Cardiac septum (tissue), 1 donor: ENCODE measurements at regions not wholly inside any gene's neighbourhood (a gene's known extent, or its start where the extent isn't known, plus 50 kb on each side); places are given as distances from the start of the nearest gene placed in this dataset.

Source experiments
- DNase-seq: peaks from one replicate; pipeline ENCODE4 v3.0.0-alpha.2; 2020; ENCODE audit warnings: low spot score
- intact Hi-C: fragments of 100-400 bp; cut with DNase I; formaldehyde crosslinking; loops from one replicate; pipeline ENCODE4 v1.14.0; 2022
- donor health status: DM: no; HTN: no; CAD: no.

DNA sequence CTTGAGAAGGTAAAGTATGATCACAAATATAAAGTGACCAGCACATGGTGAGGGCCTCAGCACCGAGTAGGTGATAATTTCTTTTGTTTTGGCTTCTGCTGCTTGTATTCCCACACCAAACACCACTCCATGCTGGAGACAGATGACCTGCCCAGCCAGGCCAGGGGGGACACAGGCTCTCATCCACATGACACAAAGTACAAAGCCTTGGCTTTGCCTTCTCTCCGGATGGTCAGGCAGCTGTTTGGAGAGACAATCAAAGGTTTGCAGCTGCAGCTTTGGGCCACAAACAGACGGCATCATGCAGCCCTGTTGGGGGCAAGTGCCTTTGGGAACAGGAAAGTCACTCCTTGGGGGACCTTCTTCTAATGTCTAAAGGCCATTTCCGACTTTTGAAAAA, 226.2 kb upstream of the KLF4 start:
- DNase-seq = no peak
- intact Hi-C loops = no loop called here

DNA sequence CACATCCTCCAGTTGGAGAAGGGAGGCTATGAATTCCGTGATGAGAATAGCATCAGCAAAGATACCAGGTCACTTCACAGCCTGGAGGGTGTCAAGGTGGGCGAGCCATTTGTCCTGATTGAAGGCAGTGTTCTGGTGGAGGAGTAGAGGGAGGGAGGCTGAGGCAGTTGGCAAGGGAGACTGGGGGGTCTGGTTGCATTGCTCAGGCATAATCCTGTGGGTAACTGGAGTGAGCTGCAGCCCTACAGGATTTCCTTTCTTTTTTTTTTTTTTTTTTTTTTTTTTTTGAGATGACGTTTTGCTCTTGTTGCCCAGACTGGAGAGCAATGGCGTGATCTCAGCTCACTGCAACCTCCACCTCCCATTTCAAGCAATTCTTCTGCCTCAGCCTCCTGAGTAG, 223.9 kb upstream of the KLF4 start:
- intact Hi-C loops = no loop called here
- no peak for DNase-seq

DNA sequence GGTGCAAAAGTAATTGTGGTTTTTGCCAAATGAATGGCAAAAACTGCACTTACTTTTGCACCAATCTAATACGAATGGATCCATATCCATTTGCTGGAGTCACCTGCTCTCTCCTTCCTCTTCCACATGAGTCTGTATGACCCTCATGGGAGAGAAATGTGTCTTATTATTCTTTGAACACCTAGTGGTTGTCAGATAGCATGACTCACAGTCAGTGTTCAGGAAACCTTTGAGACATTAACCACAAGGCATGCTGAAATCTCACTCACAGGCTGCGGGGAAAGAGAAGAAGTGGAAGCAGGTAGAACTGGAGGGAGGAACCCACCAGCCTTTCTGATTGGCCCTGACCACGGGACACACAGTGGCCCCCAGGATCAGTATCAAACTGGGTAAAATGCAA, 222.8 kb upstream of the KLF4 start:
- intact Hi-C loops = no loop called here
- no peak for DNase-seq

DNA sequence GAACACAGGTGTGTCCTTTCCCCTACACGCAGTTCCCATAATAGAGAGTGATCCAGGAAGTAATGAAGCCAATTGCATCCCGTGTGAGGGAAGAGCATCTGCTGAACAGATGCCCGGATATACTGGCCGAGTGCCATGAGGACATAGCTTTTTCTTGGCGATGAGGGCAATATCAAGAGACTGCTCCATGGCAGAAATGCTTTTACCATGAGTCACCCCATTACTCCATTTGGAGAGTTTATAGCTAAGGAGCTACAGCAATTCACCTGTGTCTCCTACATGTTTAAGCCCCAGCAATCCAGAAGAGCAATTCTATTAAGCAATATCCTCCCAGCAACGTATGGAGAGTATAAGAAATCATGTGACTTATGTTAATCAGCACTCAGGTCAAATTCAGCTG, 222.0 kb upstream of the KLF4 start:
- no peak for DNase-seq
- intact Hi-C loops = no loop called here

DNA sequence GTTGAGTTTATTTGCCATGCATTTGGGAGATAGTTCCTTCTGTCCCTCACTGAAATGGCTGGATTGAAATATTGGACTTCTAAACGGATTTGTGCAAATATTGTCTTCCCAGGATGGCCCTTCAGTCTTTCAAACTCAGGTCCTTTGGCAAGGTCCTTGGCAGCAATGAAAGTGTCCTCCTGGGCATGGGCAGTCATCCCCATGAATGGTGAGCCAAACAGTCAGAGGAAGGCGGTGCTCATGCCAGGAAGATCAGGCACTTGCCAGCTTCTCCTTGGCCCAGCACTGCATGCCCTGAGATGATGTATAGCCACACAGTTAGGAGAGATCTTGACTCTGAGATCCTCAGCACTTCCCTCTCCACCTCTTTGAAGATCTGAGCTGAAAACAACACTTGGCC, 221.4 kb upstream of the KLF4 start:
- intact Hi-C loops = no loop called here
- no peak for DNase-seq

DNA sequence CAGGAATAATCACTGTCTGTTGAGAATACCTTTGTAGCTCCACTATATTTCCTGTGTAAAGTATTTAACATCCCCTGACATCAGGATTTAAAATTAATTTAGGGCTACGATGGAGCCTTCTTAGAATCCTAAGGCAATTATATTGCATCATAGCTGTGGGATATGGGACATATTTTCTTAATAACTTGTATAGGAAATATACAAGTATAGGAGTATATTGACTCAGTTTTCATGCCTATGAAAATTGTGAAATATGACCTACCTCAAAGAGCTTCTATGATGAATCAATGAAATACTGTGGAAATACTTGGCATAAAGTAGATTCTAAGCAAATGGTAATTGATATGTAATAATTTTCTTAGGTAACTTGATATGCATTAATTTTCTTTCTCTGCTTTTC, 221.0 kb upstream of the KLF4 start:
- DNase-seq = no peak
- intact Hi-C loops = no loop called here

DNA sequence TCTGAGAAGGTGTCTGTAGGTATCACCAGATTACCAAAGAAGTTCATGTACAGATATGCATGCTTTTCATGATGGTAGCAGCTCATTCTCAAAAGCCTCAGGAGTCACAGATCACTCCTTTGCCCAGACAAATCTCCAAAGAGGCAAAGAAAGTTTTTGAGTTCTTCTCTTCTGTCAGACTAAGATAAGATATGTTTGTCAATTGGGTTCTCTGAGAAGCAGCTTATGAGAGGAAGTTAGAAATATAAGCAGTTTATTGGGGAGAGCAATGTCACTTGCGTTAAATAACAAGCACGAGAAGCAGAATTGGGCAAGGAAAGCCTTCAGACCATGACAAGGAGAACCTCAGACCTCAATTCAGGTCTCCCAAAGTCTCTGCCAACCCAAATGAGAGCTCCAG, 219.2 kb upstream of the KLF4 start:
- intact Hi-C loops = no loop called here
- DNase-seq = no peak

DNA sequence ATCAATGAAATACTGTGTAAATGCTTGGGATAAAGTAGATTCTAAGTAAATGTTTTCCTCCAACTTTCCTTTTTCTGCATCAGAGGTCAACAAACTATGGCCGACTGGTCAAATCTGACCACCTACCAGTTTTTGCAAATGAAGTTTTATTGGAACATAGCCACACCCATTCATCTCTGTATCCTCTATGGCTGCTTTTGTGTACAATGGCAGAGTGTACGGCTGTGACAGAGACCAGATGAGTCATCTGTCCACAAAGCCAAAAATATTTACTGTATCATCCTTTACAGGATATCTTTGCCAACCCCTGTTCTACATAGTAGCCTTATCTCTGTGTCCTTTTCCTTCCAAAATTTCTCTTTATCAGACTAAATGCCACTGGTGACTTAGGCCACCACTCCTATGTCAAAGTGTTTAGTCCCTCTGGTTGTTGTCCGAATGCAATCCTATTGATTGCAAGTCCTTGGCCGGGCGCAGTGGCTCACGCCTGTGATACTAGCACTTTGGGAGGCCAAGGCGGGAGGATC, 218.4 kb upstream of the KLF4 start:
- intact Hi-C loops = no loop called here
- DNase-seq = no peak

DNA sequence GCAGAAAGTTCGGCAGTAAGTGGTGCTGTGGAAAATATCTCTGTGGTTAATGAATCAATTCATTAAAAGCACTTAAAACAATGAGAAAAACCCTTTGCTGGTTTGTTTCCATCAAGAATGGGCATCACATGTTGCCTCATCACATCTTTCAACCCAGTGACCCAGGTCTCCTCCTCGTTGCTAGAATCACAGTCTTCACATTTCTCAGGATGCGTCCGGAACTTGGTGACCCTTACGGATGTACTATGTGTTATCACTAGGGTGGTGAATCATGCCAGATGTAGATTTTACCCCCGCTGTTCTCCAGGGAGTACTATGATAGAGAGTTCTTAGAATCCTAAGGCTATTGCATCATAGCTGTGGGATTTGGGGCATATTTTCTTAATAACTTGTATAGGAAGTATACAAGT, 217.9 kb upstream of the KLF4 start:
- intact Hi-C loops = no loop called here
- no peak for DNase-seq

DNA sequence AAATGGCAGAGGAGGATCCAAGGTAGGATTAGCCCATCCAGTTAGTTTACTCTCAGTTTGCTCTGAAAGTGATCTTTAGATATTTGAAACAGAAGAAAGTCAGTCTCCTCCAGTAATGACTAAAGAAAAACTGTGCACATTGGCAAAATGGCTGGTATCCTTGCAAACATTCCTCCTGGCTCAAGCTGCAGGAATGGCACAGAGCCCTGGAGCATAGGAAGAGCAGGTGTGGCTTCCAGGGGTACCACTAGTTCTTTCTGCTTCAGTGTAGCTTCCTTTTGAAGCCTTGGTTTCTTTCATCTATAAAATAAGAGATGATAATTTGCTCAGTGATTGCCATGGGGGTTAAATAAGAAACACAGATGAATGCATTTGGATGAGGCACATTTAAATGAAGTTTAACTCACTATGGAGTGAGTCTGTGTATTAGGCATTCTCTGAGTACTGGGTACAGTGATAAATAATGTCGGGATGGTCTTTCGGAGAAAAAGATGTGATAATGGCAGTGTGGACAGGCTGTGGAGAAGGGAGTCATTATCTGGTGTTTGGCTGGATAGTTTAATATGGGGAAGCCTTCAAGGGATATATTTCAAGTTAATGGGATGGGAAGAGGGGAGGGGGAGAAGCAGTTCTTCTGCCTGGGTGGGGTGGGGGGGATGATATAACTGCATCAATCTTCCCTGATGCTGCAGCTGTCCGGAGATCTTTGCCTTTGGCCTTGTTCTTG, 217.3 kb upstream of the KLF4 start:
- intact Hi-C loops = no loop called here
- no peak for DNase-seq

DNA sequence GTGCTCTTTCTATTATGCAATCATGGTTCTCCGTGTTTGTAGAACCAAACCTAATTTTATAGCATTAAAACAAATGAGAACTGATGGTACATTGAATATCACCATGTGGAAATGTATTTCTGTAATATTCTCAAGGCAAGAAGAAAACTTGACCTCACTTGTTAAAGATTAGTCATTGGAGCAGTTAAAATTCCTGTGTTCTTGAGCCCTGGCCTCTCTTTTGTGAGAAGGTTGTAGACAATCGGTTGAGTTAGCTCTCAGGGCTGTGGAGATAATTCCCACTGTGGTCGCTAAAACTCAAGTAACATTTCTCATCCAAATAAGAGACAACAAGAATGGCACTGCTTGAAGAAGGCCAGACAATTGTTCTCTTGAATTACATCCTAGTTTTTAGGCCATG, 216.0 kb upstream of the KLF4 start:
- no peak for DNase-seq
- intact Hi-C loops = no loop called here

DNA sequence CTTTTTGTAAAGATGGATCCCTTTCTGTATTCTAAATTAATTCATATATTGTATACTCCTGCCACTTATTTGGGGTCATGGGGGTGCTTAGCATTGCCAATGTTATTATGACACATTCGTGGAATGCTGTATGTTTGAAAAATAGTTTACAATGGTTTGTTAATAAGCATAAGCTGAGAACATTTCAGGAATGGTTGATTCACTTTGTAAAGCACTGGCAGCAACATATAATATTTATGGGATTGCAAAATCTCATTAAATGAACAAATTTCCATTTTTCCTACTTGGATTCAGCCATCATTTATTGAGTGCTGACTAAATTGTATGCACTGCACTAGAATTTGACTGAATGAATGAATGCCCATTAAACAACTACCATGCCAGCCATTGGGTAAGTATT, 215.2 kb upstream of the KLF4 start:
- no peak for DNase-seq
- intact Hi-C loops = no loop called here

DNA sequence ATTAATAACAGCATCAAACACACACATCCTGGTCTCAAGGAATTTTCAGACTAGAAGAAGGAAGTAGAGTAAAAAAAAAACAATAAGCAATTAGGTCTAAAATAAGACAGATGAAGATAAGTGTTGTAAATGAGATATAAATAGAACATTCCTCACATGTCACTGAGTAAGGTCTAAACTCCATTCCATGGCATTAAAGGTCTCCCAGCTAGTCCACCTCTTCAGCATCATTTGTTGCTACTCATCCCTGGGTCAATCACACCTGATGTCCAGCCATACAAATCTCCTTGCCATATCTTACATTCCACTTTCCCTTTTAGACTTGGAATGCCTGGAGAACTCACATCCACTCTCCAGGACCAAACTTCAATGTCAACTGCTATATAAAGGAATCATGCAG, 214.1 kb upstream of the KLF4 start:
- intact Hi-C loops = no loop called here
- no peak for DNase-seq

DNA sequence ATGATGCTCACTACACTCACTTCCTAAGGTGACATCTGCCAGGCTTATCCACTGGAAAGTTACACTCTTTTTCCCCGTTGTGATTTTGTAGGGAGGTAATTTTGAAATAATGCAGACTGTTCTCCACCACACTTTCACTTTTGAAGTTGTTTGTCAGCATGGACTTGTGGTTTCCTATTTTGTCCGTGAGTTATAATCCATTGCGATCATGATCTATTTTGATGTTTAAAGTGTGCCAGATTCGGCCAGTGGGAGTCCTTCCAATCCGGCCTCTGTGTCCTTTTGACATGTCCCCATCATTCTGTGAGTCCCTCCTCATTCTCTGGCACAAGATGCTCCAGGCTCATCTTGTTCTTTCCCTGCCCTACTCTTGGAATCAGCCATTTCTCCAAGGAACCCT, 211.3 kb upstream of the KLF4 start:
- DNase-seq = no peak
- intact Hi-C loops = no loop called here

DNA sequence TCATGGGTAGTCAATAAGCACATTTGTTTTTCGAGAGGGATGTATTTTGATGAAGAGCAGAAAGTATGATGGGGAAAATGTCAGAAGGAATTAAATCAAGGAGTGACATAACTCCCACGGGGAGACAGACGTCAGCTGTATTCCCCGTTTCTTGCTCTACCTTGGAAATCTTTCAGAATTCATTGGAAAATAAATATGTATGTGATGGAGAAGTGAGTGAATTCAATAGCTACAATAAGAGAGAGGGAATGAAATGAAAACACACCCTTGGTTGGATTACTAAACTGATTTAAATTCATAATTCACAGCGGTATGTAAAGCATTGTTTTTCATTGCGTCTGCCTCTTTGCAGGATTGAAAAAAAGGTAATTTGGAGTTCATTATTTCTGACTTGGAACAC, 209.7 kb upstream of the KLF4 start:
- DNase-seq = no peak
- intact Hi-C loops = no loop called here

DNA sequence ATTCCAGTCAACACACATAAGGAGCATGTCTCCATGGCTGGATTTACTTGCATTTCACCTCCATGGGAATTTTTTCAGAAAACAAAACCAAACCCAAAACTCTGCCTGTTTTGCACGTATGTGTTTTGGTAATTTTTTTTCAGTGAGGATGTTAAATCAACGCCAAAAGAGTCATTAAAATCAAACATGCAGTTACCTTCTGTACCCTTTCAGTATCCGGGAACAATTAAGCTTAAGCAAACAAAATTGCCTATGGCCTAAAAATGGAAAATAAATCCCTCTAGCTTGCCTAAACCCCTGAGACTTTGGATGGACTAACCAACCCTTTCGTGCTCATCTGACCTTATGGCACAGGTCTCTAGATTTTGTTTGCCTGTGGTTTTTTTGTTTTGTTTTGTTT, 209.2 kb upstream of the KLF4 start:
- intact Hi-C loops = no loop called here

DNA sequence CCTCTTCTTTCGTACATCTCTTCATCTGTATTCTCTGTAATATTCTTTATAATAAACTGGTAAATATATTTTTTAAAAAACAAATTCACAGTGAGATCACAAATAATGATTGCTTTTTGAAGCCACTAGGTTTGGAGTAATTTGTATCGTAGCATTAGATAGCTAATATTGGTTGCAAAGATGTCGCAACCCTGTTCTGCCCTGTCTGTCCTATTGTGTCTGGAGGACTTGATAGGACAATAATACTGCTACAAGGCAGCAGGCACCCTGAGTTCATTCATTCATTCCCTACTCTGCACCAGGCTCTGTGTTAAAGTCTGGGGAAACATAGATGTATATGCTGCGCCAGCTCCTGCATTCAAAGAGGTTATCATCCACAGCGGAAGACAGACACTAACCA, 206.7 kb upstream of the KLF4 start:
- intact Hi-C loops = no loop called here
- no peak for DNase-seq

More for the DNA sequence above, 209.2 kb upstream of the KLF4 start:
- no peak for DNase-seq

DNA sequence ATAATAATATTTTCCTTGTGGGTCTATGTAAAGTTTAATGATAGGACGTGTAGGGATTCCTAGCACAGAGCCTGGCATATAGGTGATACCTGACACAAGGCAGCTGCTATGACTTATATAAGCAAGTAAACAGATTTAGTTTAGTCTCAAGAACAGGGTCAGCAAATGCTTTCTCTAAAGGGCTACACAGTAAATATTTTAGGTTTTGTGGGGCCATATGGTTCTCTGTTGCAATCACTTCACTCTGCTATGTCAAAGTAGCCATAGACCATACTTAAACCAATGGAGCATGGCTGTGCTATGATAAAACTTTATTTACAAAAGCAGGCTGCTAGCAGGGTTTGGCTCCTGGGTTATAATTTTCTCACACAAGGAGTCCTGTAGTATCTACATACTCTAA, 204.8 kb upstream of the KLF4 start:
- intact Hi-C loops = no loop called here
- no peak for DNase-seq

DNA sequence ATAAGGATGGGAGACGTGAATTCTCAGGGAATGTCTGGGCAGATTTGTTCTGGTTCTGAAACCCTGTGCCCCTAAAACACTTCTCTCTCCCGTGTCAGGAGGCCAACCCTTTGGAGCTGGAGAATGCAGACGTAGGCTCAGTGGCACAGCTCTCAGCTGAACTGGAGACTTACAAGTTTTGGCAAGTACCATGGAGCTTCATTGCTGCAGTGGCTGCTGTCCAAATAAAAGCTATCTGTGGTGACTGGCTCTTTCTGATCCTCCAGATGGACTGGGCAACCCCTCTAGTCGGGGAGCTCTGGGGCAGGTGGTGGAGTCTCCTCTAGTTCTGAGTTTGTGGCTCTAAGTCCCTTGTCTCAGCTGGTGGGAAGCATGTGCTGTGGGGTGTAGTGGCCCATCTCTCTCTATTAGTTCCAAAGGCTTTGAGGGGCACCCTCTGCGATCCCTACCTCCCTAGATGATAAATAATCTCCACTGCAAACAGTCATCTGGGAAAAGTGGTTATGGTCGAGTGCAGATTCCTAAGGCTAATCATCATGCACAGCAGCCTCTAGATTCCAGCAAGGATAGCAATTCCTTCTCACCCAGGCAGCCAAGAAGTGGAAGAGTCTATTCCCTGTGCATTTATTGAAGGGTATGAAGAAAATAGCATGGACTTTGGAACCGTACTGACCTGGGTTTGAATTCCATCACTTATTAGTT, 204.2 kb upstream of the KLF4 start:
- intact Hi-C loops = no loop called here

DNA sequence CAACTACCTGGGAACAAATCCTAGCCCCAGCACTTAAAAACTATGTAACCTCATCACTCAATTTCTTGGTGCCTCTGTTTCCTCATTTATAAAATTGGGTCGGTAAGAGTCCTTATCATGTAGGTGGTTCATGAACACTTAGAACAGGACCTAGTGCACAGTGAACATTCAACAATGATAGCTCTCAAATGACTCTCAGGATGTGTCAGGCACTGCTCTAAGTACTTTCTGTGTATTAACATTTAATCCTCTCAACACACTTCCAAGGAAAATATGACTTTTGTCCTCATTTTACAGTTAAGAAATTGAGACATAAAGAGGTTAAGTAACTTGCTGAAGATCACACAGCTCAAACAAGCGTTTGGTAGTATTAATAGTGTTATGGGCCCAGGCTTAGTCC, 202.1 kb upstream of the KLF4 start:
- DNase-seq = no peak
- intact Hi-C loops = no loop called here

More for the DNA sequence above, 204.2 kb upstream of the KLF4 start:
- DNase-seq = no peak

DNA sequence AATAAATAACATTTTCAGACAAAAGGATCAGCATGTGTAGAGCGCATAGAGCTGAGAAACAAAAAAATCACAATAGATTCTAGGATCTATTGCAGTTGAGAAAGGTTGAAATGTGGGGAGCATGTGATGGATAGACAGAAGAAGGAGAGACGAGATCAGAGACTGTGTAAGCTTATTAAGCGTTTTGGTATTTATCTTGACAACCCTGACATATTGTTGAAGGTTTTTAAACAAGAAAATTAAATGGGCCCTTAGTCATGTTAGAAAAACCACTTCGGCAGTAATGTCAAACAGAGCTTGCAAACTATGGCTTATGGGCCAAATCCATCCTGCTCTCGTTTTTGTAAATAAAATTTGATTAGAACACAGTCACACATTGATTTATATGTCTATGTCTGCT, 200.5 kb upstream of the KLF4 start:
- intact Hi-C loops = no loop called here

More for the DNA sequence above, 200.5 kb upstream of the KLF4 start:
- DNase-seq = no peak
